BLaER1 treated with 17β-estradiol and CSF1 and Interleukin-3, amounts not matched to agents 10 nM and 100 nM (cell line): ENCODE measurements at regions not wholly inside any gene's neighbourhood (a gene's known extent, or its start where the extent isn't known, plus 50 kb on each side); places are given as distances from the start of the nearest gene placed in this dataset.
A peak's percentile ranks its signal among the peaks of the same experiment; 100 is the strongest.
"Not testable (repeated sequence)": the region's sequence is repeated elsewhere in the genome, so short reads cannot be mapped to it uniquely, and the experiment has no call there.

Experiments
- H3K27ac ChIP-seq, 11 experiments: shearing (Covaris generic); formaldehyde crosslinking; 2 replicates each; pipeline ENCODE4 v1.8.1; 2022
- H3K27me3 ChIP-seq, 11 experiments: shearing (Covaris generic); formaldehyde crosslinking; 2 replicates each; pipeline ENCODE4 v1.8.1; 2022
- H3K36me3 ChIP-seq, 11 experiments: shearing (Covaris generic); formaldehyde crosslinking; 2 replicates each; pipeline ENCODE4 v1.8.1; 2022
- H3K4me1 ChIP-seq, 10 experiments: shearing (Covaris generic); formaldehyde crosslinking; 2 replicates each; pipeline ENCODE4 v1.8.1; 2022
- H3K4me2 ChIP-seq, 11 experiments: shearing (Covaris generic); formaldehyde crosslinking; 2 replicates each; pipeline ENCODE4 v1.8.1; 2022
- H3K4me3 ChIP-seq, 10 experiments: shearing (Covaris generic); formaldehyde crosslinking; 2 replicates each; pipeline ENCODE4 v1.8.1; 2022
- H3K9ac ChIP-seq, 11 experiments: shearing (Covaris generic); formaldehyde crosslinking; 2 replicates each; pipeline ENCODE4 v1.8.1; 2022
- H3K9me3 ChIP-seq, 11 experiments: shearing (Covaris generic); formaldehyde crosslinking; replicated peaks in 1 of 11; 2 replicates each; pipeline ENCODE4 v1.8.1; 2022
- H4K20me1 ChIP-seq, 11 experiments: shearing (Covaris generic); formaldehyde crosslinking; 2 replicates each; pipeline ENCODE4 v1.8.1; 2022
- Cebpa-rat ChIP-seq, 11 experiments: shearing (Covaris generic); IDR thresholded peaks; 2 replicates each; pipeline ENCODE4 v1.8.1; 2022

DNA sequence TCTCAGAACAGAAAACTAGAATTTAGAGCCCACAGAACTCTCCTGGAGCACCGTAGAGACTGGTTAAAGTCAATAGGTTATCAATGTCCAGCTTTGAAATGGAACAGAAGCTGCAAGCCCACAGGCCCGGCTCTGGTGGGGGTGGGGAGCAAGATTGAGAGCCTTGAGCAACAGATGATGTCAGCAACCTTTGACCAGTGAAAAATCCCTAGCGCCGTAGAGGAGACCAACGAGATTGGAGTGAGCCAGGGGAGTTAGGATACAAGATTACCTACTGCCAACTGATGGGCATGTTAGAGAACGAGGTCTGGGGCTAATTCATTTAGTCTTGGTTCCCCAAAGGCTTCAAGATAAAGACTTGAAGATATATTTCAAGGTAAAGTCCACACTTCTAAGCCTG, 345.5 kb upstream of the LMCD1 start:
- H4K20me1 ChIP-seq = no peaks in the 10 kb centered on the region
- no peaks in the 10 kb centered on the region for H3K4me1 ChIP-seq
- H3K27me3 ChIP-seq = no peaks in the 10 kb centered on the region
- H3K27ac ChIP-seq = no peak overlapping the region
- H3K9me3 ChIP-seq = no peaks in the 10 kb centered on the region; a peak in 1 of 22 replicates
- no peaks in the 10 kb centered on the region for H3K36me3 ChIP-seq
- TF ChIP-seq Cebpa-rat (IDR thresholded peaks at IDR 0.05) = no peak
- no peak overlapping the region for H3K9ac ChIP-seq
- H3K4me2 ChIP-seq = no peak overlapping the region
- no peak overlapping the region for H3K4me3 ChIP-seq

DNA sequence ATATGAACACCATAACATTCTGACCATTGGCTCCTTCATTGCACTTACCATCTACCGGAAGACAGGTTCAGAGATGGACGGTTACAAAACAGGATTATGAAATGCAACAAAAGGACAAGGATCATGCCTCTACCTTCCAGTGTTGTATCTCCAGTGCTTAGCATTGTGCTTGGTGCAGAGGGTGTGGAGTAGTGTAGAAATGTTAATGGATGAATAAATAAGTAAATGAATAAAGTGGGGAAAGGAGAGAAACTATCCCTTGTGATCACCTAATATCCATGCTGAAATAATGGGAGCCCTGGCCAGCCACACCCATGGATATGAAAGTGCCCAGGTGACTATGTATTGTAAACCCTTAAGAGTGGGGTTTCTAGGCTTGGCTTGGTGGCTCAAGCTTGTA, 344.8 kb upstream of the LMCD1 start:
- TF ChIP-seq Cebpa-rat (IDR thresholded peaks at IDR 0.05) = no peak

DNA sequence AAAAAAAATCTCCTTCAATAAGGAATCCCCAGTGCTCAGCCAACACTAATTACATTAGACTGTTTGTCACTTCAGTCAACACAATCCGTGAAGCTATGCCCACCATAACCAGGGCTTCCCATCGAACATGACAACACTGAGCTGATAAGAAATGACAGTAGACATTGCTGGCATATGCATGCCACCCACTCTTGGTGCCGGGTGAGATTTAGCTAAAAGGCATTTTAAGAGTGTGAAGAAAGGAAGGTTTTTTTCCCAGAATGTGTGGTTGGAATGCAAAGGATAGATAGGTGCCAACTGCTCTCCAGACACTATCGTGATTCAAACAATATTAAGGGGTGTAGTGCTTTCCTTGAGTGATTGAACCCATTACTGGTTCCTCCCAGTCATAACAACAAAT, 344.0 kb upstream of the LMCD1 start:
- no peak for TF ChIP-seq Cebpa-rat (IDR thresholded peaks at IDR 0.05)

More for the DNA sequence above, 344.8 kb upstream of the LMCD1 start:
- Histone ChIP-seq H3K4me1 (no peaks in the 10 kb centered on the region), H3K27ac (no peak overlapping the region), H4K20me1 (no peaks in the 10 kb centered on the region), H3K4me3 (no peak overlapping the region), H3K4me2 (no peak overlapping the region), H3K36me3 (no peaks in the 10 kb centered on the region), H3K9ac (no peak overlapping the region), H3K9me3 (no peaks in the 10 kb centered on the region; a peak in 1 of 22 replicates), H3K27me3 (no peaks in the 10 kb centered on the region)

DNA sequence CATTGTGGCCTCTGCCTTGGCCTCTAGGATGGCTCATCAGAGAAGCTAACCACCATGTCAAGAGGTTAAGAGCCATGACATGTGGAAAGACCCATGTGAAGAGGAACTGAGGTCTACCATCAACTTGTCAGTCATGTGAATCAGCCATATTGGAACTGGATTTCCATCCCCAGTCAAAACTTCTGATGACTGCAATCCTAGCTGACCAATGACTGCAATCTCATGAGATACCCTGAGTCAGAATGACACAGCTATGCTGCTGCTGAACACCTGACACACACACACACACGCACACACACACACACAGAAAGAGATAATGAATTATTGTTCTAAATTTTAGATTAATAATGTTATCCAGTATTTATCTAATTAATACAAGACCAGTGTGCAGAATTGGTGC, 337.5 kb upstream of the LMCD1 start:
- peaks cover 0 to 8% (median 0%) of the 10 kb centered on the region in 10 experiments; a peak in 6 of 20 replicates for H3K4me1 ChIP-seq
- no peaks in the 10 kb centered on the region for H4K20me1 ChIP-seq
- H3K9ac ChIP-seq = no peak overlapping the region
- no peaks in the 10 kb centered on the region for H3K36me3 ChIP-seq
- no peak overlapping the region for H3K27ac ChIP-seq
- no peak overlapping the region for H3K4me2 ChIP-seq
- no peaks in the 10 kb centered on the region for H3K27me3 ChIP-seq
- peaks cover 0 to 8% (median 0%) of the 10 kb centered on the region in 11 experiments; a peak in 3 of 22 replicates for H3K9me3 ChIP-seq
- TF ChIP-seq Cebpa-rat (IDR thresholded peaks at IDR 0.05) = no peak
- no peak overlapping the region for H3K4me3 ChIP-seq

More for the DNA sequence above, 344.0 kb upstream of the LMCD1 start:
- no peaks in the 10 kb centered on the region for H3K27me3 ChIP-seq
- no peaks in the 10 kb centered on the region for H3K4me1 ChIP-seq
- H3K4me3 ChIP-seq = no peak overlapping the region
- H3K9ac ChIP-seq = no peak overlapping the region
- no peaks in the 10 kb centered on the region; a peak in 1 of 22 replicates for H3K9me3 ChIP-seq
- no peak overlapping the region for H3K4me2 ChIP-seq
- H3K27ac ChIP-seq = no peak overlapping the region
- H4K20me1 ChIP-seq = no peaks in the 10 kb centered on the region
- no peaks in the 10 kb centered on the region for H3K36me3 ChIP-seq

DNA sequence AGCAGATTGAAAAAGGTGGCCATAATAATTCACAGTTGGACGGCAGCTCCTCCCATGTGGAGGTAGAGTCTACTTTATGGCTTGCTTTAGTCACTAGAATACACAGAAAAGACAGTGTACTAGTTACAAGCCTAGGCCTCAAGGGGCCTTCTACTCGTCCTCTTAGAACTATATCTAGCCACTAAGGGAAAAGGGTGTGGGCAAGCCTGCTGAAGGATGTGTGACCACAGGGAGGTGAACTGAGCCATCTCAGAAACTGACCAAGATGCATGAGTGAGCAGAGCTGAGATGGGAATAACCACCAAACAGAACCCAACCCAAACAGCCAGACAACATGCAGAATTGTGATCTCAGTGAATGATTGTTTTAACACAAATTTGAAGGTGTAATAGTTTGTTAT, 335.6 kb upstream of the LMCD1 start:
- H4K20me1 ChIP-seq = no peaks in the 10 kb centered on the region
- no peak overlapping the region for H3K27ac ChIP-seq
- no peak for TF ChIP-seq Cebpa-rat (IDR thresholded peaks at IDR 0.05)
- H3K9ac ChIP-seq = no peak overlapping the region
- H3K4me3 ChIP-seq = no peak overlapping the region
- H3K9me3 ChIP-seq = peaks cover 0 to 8% (median 0%) of the 10 kb centered on the region in 11 experiments; a peak in 3 of 22 replicates
- no peaks in the 10 kb centered on the region for H3K36me3 ChIP-seq
- H3K4me2 ChIP-seq = peak overlapping the region in 3 of 11 experiments; percentile 7 to 32 (median 18); a peak in 2 of 22 replicates
- H3K27me3 ChIP-seq = no peaks in the 10 kb centered on the region
- peaks cover 0 to 8% (median 0%) of the 10 kb centered on the region in 10 experiments; a peak in 6 of 20 replicates for H3K4me1 ChIP-seq

DNA sequence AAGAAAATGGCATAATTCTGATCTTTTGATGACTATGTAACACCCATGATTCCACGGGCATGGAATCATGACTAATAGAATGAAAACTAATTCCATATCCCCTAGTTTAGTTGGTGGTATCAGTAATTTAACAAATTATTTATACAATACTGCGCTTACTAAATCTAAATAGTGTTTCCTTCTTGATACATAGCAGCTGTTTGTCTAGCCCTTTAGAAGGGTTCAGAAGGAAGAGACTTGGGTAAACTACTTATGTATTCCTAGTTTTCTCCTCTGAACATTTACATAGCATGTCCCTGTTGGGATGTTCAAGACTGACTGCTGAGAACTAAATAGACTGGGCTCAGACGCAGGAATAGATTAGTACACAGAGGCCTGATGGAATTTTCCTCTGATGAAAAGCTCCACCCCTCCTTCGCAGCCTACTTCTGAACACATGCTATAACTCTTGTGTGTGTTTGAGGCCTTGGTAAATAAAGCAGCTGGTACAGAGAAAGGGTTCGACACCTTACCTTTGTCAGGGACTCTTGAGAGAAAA, 330.6 kb upstream of the LMCD1 start:
- H3K4me2 ChIP-seq = no peak overlapping the region
- no peak overlapping the region for H3K9ac ChIP-seq
- H3K4me3 ChIP-seq = no peak overlapping the region
- H4K20me1 ChIP-seq = no peaks in the 10 kb centered on the region
- no peaks in the 10 kb centered on the region for H3K36me3 ChIP-seq
- peaks cover 0 to 3% (median 0%) of the 10 kb centered on the region in 10 experiments; a peak in 4 of 20 replicates for H3K4me1 ChIP-seq
- no peak for TF ChIP-seq Cebpa-rat (IDR thresholded peaks at IDR 0.05)
- H3K27ac ChIP-seq = no peak overlapping the region
- H3K27me3 ChIP-seq = no peaks in the 10 kb centered on the region
- H3K9me3 ChIP-seq = peaks cover 0 to 8% (median 0%) of the 10 kb centered on the region in 11 experiments; a peak in 3 of 22 replicates

DNA sequence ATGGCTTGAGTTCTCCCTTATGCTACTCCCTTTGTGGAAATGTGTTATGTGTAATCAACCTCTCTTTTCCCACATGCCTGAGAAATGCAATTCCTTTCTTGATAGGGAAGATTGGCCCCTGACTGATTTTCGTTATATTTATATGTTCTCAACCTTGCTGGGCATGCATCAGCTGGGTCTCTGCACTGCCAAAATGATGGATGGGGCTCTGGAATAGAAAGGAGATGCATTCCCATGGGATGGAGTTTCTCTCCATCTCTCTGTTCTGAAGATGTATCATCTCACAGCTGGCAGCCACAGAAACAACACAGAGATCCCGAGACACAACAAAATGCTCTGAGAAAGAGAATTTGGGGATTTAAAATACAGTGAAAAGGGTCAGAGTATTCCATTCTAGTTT, 327.7 kb upstream of the LMCD1 start:
- no peaks in the 10 kb centered on the region for H4K20me1 ChIP-seq
- H3K9me3 ChIP-seq = no peaks in the 10 kb centered on the region
- no peak for TF ChIP-seq Cebpa-rat (IDR thresholded peaks at IDR 0.05)
- H3K4me2 ChIP-seq = no peak overlapping the region
- H3K9ac ChIP-seq = no peak overlapping the region
- H3K36me3 ChIP-seq = no peaks in the 10 kb centered on the region
- no peaks in the 10 kb centered on the region for H3K27me3 ChIP-seq
- no peak overlapping the region for H3K27ac ChIP-seq
- no peaks in the 10 kb centered on the region for H3K4me1 ChIP-seq
- no peak overlapping the region for H3K4me3 ChIP-seq

DNA sequence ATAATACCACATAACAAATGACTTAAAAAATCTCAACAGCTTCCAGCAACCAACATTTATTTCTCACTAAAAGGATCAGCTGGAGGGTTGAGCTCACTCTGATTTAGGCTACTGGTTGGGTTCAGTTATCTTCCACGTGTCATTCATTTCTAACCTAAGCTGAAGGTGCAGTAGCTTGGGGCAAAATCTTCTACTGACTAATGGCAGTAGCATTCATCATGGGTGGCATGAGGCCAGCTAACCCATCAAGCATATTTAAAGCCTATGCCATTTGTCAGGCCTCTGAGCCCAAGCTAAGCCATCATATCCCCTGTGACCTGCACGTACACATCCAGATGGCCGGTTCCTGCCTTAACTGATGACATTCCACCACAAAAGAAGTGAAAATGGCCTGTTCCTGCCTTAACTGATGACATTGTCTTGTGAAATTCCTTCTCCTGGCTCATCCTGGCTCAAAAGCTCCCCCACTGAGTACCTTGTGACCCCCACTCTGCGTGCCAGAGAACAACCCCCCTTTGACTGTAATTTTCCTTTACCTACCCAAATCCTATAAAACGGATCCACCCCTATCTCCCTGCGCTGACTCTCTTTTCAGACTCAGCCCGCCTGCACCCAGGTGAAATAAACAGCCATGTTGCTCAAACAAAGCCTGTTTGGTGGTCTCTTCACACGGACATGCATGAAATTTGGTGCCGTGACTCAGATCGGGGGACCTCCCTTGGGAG, 324.7 kb upstream of the LMCD1 start:
- H3K4me3 ChIP-seq, H3K36me3 ChIP-seq, H3K27ac ChIP-seq, H3K27me3 ChIP-seq, H3K4me2 ChIP-seq, H3K9ac ChIP-seq, H3K4me1 ChIP-seq, H3K9me3 ChIP-seq, H4K20me1 ChIP-seq: not testable (repeated sequence)

DNA sequence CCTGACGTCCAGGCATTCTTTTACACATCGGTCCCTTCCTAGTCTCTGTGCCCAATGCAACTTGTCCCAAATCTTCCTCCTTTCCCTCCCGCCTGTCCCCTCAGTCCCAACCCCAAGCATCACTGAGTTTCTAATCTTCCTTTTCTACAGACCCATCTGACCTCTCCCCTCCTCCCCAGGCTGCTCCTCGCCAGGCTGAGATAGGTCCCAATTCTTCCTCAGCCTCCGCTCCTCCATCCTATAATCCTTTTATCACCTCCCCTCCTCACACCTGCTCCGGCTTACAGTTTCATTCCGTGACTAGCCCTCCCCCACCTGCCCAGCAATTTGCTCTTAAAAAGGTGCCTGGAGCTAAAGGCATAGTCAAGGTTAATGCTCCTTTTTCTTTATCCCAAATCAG, 323.1 kb upstream of the LMCD1 start:
- H3K27ac ChIP-seq, H3K4me2 ChIP-seq, H3K4me1 ChIP-seq, H3K9me3 ChIP-seq, H3K9ac ChIP-seq, H3K4me3 ChIP-seq, H4K20me1 ChIP-seq, H3K27me3 ChIP-seq, H3K36me3 ChIP-seq: not testable (repeated sequence)

DNA sequence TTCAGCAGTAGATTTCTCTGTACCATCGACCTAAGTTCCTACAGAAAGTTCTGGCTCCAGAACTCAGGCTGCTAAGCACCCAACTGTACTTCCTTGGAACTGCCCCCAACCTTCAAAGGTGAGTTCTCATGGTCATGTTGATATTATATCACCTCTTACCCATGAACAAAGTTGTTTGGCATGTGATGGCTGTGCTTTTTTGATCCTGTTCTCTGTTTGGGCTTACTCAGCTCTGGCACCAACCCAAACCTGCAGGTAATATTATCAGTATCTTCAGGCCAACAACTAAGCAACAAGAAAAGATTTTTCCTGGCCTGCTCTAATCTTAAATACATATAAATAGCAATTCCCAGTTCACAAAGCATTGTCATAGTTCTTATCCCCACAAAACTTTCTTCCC, 318.7 kb upstream of the LMCD1 start:
- TF ChIP-seq Cebpa-rat (IDR thresholded peaks at IDR 0.05) = no peak
- no peaks in the 10 kb centered on the region for H3K9me3 ChIP-seq
- H4K20me1 ChIP-seq = no peaks in the 10 kb centered on the region
- no peak overlapping the region for H3K9ac ChIP-seq
- H3K4me3 ChIP-seq = no peak overlapping the region
- H3K4me2 ChIP-seq = no peak overlapping the region
- H3K27ac ChIP-seq = no peak overlapping the region
- no peaks in the 10 kb centered on the region for H3K36me3 ChIP-seq
- H3K27me3 ChIP-seq = no peaks in the 10 kb centered on the region
- H3K4me1 ChIP-seq = peaks cover 0 to 4% (median 0%) of the 10 kb centered on the region in 10 experiments; a peak in 1 of 20 replicates
